ENCODE measurements at regions not wholly inside any gene's neighbourhood (a gene's known extent, or its start where the extent isn't known, plus 50 kb on each side); places are given as distances from the start of the nearest gene placed in this dataset.
"Not testable (repeated sequence)": the region's sequence is repeated elsewhere in the genome, so short reads cannot be mapped to it uniquely, and the experiment has no call there.

DNA sequence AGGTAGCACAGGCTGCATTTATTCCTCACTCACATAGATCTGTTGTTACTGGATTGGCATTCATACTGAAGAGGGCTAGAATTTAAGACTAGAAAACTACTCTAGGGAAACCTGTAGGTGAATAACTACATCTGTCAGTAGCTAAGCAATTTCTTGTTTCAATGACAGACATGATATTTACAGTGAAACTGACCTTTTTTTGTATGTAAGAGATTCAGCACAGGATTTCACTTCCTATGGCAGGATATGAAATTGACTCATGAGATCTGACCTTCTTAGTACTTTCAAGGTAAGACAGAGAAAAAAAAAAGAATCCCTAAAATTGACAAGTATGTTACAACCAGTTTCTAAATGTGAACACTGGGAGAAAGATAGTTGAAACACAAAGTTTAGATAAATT lies 189.8 kb upstream of the SLC16A7 start:
- no peak for DNase-seq (ENCODE audit: low spot score)

DNA sequence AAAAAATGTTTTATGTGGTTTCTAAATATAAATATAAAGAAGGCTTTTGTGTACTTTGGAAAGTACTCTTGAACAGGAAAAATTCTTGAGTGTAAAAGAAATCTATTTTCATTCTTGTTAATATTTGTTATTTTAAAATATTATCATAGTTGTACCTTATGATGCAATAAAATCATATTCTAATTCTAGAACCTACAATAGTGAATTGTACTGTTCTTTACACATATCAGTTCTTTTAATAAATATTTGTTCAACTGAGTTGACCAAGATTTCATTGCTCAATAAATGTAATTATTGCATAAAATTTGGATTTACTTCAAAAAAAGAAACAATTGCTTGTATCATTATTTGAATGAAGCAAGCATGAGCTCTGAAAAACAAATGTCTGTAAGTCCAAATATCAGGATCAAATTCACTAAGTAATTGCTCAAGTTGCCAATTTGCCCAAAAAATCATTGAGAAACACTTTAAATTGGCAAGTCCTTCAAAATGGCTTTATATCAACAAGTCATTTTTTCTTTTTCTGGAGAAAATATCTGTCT lies 191.6 kb upstream of the SLC16A7 start:
- no peak for DNase-seq (ENCODE audit: low spot score)

DNA sequence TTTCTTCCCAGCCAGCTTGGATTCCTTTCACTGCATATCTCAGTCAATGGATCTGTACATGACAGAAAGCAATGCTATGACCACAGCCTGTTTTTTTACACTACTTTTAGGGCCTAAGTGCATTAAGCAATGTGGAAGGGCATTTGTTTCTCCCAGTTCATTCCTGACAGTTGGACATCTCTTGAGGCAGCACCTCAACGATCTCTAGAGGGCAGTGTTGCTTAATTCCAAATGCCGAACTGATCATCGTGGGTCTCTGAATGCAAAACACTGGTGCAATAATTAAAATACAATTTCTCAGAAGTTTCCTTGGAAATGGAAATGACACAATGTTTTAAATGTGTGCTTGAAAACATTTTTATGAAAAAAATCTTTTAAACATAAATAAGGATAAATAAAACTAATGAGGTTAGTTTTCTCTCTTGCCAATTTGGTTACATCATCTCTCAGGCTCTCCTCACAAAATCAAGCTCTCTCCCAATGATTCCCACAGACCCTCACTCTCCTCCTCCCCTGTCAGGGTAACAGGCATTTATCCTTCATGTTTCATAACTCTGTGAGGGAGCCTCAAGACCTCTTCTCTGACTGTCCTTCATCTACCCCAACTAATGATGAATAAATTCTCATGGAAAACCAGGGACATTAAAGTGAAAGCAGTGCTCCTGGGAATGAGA lies 192.4 kb upstream of the SLC16A7 start:
- DNase-seq (ENCODE audit: low spot score) = peak; percentile 53

DNA sequence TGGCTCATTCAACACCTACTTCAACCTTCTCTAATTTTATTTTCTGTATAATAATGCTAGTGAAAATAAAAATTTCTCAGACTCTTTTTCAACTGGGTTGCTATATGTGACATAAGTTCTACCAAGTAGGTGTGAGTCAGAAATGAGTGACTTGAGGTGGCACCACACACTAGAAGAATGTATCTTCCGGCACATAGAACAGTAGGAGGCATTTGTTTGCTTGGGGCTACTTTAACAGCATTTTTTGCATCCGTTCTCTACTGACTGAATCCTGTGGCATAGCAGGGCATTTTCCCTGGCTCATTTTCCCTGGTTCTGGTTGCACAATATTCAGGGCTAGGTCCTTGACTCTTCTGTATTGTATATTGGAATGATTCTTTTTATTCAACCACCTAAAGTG lies 194.0 kb upstream of the SLC16A7 start:
- no peak for DNase-seq (ENCODE audit: low spot score)

DNA sequence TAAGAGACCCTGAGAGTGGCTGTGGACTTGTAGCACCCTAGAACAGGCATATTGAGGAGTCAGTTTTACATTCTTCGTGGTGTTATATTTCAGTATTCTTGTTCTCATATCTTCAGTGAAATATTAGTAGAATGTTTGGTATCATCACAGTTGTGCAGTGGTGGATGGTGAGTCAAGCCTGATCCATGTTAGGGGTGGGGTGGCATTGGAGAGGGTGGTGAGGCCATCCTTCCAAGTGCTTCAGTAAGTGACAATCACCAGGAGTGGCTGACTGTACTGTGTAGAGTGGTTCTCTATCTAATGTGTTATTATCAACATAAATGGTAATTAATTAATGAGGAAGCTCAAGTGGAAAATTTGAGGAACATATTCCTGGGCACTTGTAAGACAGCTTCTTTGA lies 197.7 kb upstream of the SLC16A7 start:
- DNase-seq (ENCODE audit: low spot score) = no peak

DNA sequence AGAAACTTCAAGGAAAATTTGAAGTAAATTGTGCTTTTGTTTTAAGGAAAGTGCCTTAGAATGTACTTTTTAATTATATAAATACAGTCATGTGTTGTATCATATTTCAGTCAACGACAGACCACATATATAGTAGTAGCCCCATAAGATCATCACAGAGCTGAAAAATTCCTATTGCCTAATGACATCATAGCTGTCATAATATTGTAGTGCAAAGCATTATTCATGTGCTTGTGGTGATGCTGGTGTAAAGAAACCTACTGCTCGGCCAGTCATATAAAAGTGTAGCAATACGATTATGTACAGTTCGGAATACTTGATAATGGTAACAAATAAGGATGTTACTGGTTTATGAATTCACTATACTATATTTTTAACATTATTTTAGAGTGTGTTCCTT lies 198.9 kb upstream of the SLC16A7 start:
- no peak for DNase-seq (ENCODE audit: low spot score)

DNA sequence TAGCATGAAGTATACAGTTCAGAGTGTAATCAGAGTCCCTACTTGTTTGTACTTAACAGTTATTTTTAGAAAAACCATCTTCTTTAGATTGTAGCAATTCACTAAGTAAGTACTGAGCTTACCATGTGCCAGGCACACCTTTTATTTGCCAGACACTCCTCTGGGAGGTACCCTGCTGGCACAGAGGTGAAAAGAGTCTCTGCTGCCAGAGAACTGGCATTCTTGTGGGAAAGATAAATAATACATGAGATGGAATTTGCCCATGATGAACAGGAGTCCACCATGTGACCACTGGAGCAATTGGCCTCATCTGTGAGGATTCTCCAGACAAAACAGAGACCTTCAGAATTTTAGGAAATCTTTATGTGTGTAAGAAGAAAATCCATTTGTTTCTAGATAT lies 199.3 kb upstream of the SLC16A7 start:
- no peak for DNase-seq (ENCODE audit: low spot score)

DNA sequence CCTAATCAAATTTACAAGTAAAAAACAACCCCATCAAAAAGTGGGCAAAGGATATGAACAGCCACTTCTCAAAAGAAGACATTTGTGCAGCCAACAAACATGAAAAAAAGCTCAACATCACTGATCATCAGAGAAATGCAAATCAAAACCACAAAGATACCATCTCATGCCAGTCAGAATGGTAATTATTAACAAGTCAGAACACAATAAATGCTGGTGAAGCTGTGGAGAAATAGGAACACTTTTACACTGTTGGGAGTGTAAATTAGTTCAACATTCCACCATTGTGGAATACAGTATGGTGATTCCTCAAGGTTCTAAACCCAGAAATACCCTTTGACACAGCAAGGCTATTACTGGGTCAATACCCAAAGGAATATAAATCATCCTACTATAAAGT lies 200.5 kb upstream of the SLC16A7 start:
- DNase-seq (ENCODE audit: low spot score) = not testable (repeated sequence)

DNA sequence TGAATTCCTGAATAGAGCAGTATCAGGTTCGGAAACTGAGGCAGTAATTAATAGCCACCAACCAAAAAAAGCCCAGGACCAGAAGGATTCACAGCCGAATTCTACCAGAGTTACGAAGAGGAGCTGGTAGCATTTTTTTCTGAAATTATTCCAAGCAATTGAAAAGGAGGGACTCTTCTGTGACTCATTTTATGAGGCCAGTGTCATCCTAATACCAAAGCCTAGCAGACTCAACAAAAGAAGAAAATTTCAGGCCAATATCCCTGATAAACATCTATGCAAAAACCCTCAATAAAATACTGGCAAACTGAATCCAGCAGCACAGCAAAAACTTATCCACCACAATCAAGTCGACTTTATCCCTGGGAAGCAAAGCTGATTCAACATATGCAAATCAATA lies 202.3 kb upstream of the SLC16A7 start:
- no peak for DNase-seq (ENCODE audit: low spot score)

DNA sequence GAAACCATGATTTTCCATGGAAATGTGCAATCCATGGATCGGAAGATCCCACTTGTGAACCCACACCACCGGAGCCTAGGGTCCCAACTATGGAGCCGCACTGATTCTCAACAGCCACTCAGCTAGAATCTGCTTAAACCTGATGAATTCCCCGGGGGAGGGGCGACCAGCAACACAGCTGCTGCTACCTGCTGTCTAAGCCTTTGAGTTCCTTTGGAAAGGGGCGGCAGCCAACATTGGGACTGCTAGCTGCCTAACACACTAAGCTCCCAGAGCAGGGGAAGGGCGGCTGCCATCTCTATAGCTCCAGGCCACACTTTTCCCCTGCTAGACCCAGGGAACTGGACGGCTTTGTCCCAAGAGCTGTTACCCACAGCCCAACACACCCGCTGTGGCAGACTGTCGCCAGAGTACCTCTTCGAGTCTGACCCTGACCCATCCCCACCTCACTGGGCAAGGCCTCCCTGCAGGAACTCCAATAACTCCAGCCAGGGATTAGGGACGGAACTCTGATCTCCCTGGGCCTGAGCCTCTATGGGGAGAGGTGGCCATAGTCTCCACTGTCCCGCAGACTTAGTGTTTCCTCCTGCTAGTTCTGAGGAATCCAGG lies 205.8 kb upstream of the SLC16A7 start:
- DNase-seq (ENCODE audit: low spot score) = no peak

DNA sequence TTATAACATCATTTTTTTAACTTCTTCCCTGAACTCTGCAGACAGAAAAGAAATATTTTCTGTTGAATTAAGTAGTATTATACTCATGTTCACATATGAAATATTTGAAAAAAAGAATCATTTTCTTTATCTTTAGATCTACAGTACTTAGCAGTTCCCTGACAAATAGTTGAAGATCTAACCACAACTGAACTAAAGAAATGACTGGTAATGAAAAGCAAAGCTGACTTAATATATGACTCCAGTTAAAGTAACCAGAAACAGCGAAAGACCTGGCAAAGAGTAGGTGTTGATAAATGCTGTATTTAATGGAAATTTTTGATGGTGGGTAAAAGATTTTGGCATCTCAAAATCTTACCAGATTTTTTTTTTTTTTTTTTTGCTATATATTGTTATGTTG lies 207.1 kb upstream of the SLC16A7 start:
- DNase-seq (ENCODE audit: low spot score) = no peak

DNA sequence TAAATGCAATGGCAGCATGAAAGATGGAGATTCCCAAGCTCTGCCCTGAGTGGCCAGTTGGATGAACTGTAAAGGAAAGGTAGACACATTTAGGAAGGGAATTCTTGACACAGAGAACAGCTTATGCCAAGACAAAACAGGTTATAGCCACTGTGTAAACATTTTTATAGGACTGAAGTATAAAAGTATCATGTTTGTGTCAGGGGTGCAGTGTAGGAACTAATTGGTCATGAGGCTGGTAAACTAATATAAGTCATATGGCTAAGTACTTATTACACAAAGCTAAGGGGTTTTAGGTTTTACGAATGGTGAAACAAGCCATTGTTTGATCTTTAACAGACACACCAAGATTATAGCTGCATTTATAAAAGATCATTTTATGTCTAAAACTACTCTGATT lies 207.7 kb upstream of the SLC16A7 start:
- no peak for DNase-seq (ENCODE audit: low spot score)

DNA sequence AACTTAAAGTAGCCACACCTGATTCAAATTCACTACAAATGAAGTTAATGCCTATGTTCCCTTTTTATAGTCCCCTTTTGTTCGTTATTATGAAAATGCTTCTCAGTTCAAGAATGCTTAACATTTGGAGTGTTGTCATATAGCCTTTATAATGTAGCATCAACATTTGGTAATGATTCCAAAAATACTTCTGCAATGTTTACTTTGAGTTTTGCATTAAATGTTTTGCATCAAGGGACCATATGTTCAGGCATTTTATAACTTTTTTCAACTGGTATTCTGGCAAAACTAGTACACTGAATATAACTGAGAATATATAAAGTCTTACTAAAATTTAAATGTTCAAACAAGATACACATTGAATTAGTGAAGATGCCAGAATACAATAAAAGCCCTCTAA lies 209.6 kb upstream of the SLC16A7 start:
- DNase-seq (ENCODE audit: low spot score) = no peak

DNA sequence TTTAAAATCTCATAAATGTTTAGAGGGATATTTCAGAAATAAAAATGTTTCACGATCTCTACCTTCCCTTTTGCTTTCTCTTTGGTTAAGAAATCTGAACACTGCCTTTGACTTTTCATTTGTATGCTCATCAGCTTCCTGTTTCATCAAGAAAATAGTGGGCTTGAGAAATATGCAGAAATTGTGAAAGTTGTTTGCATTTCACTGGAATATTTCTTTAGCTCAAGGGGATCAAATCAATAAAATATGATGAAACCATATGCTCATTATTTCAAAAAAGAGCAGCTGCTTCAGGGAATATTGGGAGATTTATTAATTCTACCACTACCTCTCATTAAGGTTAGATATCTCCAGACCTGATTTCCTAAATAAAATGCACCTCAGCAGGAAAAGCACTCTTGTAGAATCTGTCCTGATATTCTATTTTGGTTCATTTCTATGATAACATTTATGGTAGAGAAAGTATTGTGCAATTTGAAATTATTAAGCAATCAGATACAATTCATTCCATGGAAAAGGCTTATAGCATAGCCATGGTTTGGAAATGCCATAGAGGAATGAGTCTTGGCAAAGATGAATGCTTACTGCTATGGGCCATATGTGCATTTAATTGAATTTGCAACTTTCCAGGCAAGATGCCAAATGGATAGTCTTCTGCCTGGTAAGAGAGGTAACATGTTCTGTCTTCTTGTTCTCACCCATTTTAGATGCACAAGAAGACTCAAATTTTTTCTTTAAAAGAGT lies 212.6 kb upstream of the SLC16A7 start:
- peak; percentile 25 for DNase-seq (ENCODE audit: low spot score)

DNA sequence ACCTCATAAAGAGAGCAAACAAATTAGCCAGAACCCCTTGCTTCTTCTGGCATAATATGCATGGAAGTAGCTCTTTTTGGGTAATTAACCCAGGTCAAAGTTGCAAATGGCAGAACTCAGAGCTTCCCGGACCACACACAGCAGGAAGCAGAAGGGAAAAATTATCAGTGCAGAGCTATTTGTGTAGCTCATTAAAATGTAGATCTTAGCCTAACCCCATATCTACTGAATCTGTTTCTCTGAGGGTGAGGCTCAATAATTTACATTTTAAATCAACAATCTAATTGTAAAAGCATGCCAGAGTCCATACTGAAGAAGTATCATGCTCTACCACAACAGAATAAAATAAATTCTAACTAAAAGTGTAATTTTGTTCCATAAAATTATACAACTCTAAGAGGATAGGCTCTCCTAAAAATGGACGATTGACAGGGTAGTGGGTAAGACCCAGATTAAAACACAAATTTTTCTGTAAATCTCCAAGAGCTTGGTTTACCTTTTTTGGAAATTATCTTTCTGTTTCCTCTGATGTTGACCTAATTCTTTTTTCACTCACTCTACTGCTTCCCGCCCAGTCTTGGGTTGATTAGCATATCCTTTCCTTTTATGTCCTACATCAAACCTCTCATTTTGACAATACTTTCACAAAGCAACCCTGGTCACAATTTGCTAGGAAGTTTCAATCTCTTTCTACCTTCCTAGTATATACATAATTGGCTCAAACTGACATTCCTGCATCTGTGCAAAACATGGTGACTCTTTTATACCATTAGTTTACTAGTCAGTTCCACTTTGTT lies 213.3 kb upstream of the SLC16A7 start:
- no peak for DNase-seq (ENCODE audit: low spot score)

DNA sequence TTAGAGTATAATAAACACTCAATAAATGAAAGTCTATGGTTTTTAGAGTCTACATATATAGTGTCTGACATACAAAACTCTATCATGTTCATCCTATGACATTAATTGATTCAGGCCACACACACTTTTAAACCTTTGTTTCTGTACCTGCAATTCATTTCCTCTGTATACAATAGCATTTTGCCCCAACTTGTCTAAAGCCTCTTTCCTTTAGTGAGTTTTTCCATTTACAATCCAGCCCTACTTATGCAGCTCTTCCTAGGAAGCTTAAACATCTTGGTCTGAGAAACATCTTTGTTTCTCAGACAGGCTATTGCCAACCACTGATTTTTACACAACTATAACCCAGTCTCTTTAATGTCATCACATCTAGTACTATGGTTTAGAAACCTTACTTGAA lies 214.7 kb upstream of the SLC16A7 start:
- no peak for DNase-seq (ENCODE audit: low spot score)

DNA sequence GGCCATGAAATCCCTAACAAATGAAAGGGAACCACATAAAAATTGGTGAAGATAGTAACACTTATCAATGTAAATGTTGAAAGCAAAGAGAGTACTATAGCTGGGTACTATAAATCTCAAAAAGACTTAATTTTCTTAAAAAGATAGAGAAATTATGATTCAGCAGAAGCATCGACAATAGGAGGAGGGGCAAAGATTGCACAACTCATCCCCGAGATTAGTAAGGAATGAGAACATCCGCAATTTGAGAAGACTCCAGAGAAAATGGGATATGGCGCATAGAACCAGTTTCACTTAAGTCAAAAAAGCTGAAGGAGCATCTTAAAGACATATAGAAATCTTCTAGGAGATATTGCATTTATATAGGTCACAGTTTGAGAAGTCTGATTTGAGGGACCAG lies 220.2 kb upstream of the SLC16A7 start:
- no peak for DNase-seq (ENCODE audit: low spot score)

DNA sequence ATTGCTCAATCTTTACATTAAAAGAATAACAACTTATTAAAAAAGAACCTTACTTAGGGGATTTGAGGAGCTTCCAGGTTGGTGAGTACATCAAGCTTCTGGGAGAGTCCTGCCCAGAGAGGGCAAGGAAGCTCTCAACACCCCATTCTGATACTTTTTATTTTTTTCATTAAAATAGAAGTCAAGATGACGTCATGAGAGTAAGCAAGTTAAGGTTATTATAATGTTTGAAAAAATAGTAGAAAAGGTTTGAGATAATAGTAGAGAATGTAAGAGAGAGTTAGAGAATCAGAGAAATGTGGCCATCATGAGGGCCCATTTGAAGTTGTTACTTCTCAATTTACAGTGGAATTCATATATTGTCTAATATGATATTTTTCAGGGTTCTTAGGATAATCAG lies 221.0 kb upstream of the SLC16A7 start:
- no peak for DNase-seq (ENCODE audit: low spot score)

DNA sequence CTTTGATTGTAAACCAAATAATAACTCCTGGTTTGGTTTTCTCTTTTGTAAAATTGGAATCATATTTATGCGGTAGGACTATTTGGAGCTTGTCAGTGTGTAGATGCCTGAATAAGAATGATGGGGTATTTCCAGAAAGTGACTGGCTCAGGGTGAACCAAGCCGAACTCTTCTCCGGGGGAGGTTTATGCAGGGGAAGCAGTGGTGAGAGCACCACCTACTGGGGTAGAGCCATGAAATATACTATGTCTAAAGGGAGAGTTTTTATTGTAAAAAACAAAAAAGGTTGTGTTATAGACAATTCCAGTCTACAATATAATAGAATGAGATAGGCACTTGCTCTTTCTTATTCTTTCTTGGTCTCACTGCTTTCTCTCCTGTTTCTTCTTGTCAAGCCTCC lies 222.9 kb upstream of the SLC16A7 start:
- DNase-seq (ENCODE audit: low spot score) = no peak

DNA sequence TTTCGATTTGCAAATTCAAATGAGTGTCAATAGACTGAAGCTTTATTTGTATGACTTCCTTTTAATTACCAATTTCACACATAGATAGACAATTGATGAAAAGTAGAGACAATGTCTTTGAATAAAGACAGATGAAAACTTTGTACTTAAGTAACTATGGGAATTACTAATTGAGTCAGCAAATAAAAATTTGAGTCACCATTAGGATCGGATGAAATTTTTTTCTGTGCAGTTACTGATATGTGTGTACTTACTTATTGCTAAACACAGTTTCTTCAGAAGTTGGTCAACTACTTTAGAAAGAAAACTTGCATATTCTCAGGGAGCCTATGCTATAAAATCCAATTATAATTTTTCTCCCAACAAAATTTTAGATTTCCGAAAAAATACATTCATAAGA lies 224.9 kb upstream of the SLC16A7 start:
- no peak for DNase-seq (ENCODE audit: low spot score)

DNA sequence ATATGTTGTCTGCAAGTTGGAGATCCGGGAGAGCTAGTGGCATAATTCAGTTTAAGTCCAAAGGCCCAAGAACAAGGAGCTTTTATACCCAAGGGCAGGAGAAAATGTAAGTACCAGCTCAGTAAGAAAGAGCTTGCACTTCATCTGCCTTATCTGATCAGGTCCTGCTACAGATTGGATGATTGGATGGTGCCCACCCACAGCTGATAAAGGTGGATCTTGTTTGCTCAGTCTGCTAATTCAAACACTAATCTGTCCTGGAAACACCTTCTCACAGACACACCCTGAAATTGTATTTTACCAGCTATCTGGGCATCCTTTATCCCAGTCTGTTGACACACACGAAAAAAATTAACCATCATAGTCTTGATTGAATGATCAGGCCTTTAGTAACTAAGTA lies 230.7 kb upstream of the SLC16A7 start:
- DNase-seq (ENCODE audit: low spot score) = no peak

DNA sequence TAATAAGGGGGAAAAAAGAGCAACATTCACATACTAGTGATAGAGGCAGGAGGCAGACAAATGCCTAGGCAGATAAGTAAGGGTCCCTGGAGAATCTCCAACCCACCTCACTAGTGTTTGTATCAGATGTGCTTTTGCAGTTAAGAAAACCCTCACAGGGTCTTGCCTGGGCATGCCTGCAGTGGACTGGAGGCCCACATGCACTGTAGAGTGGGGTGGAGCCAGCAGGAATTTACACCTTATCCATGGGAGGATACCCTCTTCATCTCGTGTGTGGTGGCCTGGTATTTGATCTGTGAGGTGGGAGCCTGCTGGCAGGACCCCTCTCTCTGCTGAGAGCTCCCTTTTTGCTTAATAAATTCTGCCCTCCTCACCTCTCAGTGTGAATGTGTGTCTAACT lies 238.0 kb upstream of the SLC16A7 start:
- no peak for DNase-seq (ENCODE audit: low spot score)
